MG63 (cell line): ENCODE measurements at regions not wholly inside any gene's neighbourhood (a gene's known extent, or its start where the extent isn't known, plus 50 kb on each side); places are given as distances from the start of the nearest gene placed in this dataset.

ENCODE experiments used
- DNase-seq: peaks from one replicate; pipeline ENCODE4 v3.0.0-alpha.2; 2020
- H3K27me3 ChIP-seq: fragments of 250-450 bp; sonication (Bioruptor Pico); 2 replicates; pipeline ENCODE4 v1.5.1; 2020; ENCODE audit warnings: mild to moderate bottlenecking, moderate library complexity
- H3K36me3 ChIP-seq: fragments of 250-450 bp; sonication (Bioruptor Pico); 2 replicates; pipeline ENCODE4 v1.5.1; 2020; ENCODE audit warnings: mild to moderate bottlenecking, moderate library complexity
- H3K4me3 ChIP-seq: fragments of 250-450 bp; sonication (Bioruptor Pico); 2 replicates; pipeline ENCODE4 v1.5.1; 2020; ENCODE audit warnings: mild to moderate bottlenecking, moderate library complexity
- H3K9me3 ChIP-seq: fragments of 250-450 bp; sonication (Bioruptor Pico); 2 replicates; pipeline ENCODE4 v1.5.1; 2020; ENCODE audit warnings: mild to moderate bottlenecking, moderate library complexity

GRCh38 chr2:192283450-192283849 is 88.7 kb upstream of the TMEFF2 start:
- H3K4me3 ChIP-seq, result no peak overlapping the region
- no peak for DNase-seq
- H3K9me3 ChIP-seq, result no peaks in the 10 kb centered on the region
- no peaks in the 10 kb centered on the region for H3K36me3 ChIP-seq
- H3K27me3 ChIP-seq, result no peaks in the 10 kb centered on the region

DNA sequence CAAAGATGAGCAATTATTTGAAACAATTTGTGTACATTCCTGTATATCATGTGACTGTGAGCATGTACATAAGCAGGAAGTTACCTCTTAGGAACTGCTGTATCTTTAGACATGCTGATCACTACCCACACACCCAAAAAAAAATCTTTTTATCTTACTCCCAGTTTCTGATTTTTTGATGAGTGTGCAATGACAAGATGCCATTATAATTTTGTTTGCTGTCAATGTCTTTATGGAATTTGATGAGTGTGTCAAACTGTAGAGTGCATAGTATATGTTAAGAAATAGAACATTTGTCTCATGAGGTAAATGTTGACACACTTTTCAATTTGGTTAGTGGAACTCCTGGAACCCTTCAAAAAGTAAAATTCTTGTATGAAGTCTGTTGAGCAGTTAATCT is 84.0 kb upstream of the TMEFF2 start:
- Histone ChIP-seq H3K4me3 (no peak overlapping the region), H3K36me3 (no peaks in the 10 kb centered on the region), H3K27me3 (no peaks in the 10 kb centered on the region), H3K9me3 (no peaks in the 10 kb centered on the region; the same call in 1 of the 2 replicates)
- no peak for DNase-seq

GRCh38 chr2:192277494-192278109 is 82.9 kb upstream of the TMEFF2 start:
- Histone ChIP-seq H3K4me3 (no peak overlapping the region), H3K27me3 (no peaks in the 10 kb centered on the region), H3K9me3 (no peaks in the 10 kb centered on the region; the same call in 1 of the 2 replicates), H3K36me3 (no peaks in the 10 kb centered on the region)
- DNase-seq, result no peak

- DNase-seq, result no peak
- no peaks in the 10 kb centered on the region for H3K36me3 ChIP-seq
- H3K9me3 ChIP-seq, result no peaks in the 10 kb centered on the region; the same call in 1 of the 2 replicates
- no peaks in the 10 kb centered on the region for H3K27me3 ChIP-seq
- no peak overlapping the region for H3K4me3 ChIP-seq
Measured at GRCh38 chr2:192275632-192276031, 80.9 kb upstream of the TMEFF2 start.

- H3K27me3 ChIP-seq, result no peaks in the 10 kb centered on the region
- no peak for DNase-seq
- H3K36me3 ChIP-seq, result no peaks in the 10 kb centered on the region
- H3K9me3 ChIP-seq, result no peaks in the 10 kb centered on the region
- no peak overlapping the region for H3K4me3 ChIP-seq
Measured at GRCh38 chr2:192267484-192267883, 72.8 kb upstream of the TMEFF2 start.

DNA sequence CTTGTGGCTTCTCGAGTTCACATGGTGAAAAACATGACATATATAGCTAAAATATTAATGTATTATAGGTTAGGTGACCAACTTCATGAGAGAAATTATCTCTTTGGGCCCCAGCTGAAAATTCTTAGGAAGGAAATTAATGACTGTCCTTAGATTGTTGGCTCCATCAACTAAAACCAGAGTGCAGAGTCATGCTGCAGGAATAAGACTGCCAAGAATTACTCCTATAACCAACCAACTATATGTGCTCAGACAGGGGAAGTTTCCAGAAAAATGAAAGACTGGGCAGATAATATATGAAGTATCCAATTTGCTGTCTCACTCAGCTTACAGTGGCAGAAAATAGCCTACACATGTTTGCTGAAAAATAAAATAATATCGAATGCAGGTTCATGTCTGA is 71.0 kb upstream of the TMEFF2 start:
- H3K36me3 ChIP-seq, result no peaks in the 10 kb centered on the region
- no peaks in the 10 kb centered on the region for H3K27me3 ChIP-seq
- no peak overlapping the region for H3K4me3 ChIP-seq
- DNase-seq, result no peak
- H3K9me3 ChIP-seq, result no peaks in the 10 kb centered on the region

GRCh38 chr2:192254444-192254843 is 59.7 kb upstream of the TMEFF2 start:
- no peaks in the 10 kb centered on the region for H3K36me3 ChIP-seq

DNA sequence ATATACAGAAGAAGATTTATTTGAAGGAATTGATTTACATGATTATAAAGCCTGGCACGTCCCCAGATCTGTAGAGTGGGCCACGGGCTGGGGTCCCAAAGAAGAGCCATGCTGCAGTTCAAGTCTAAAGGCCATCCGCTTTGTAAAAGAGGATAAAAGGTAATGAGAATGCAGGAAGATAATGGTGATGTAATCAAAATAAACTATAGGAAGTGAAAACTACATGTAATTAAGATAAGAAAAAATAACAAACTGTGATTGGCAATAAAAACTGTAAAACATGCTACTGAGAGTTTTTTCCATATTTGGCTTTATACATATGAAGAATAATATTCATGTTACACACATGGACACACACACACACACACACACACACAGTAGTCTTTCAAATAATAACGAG is 59.0 kb upstream of the TMEFF2 start:
- Histone ChIP-seq H3K36me3 (no peaks in the 10 kb centered on the region), H3K9me3 (no peaks in the 10 kb centered on the region), H3K4me3 (no peak overlapping the region), H3K27me3 (no peaks in the 10 kb centered on the region)
- no peak for DNase-seq

More at GRCh38 chr2:192254444-192254843, 59.7 kb upstream of the TMEFF2 start:
- H3K4me3 ChIP-seq, result no peak overlapping the region
- no peaks in the 10 kb centered on the region for H3K27me3 ChIP-seq
- no peaks in the 10 kb centered on the region for H3K9me3 ChIP-seq
- DNase-seq, result no peak

- DNase-seq, result no peak
- Histone ChIP-seq H3K4me3 (no peak overlapping the region), H3K9me3 (peaks cover 2% of the 10 kb centered on the region; the same call in 1 of the 2 replicates), H3K27me3 (no peaks in the 10 kb centered on the region), H3K36me3 (no peaks in the 10 kb centered on the region)
Measured at GRCh38 chr2:192250961-192251360, 56.2 kb upstream of the TMEFF2 start.

GRCh38 chr2:192247456-192247855 is 52.7 kb upstream of the TMEFF2 start:
- Histone ChIP-seq H3K9me3 (peaks cover 2% of the 10 kb centered on the region; the same call in 1 of the 2 replicates), H3K27me3 (no peaks in the 10 kb centered on the region), H3K4me3 (no peak overlapping the region), H3K36me3 (no peaks in the 10 kb centered on the region)
- DNase-seq, result no peak

GRCh38 chr2:192246297-192246696 is 51.6 kb upstream of the TMEFF2 start:
- H3K4me3 ChIP-seq, result no peak overlapping the region
- no peaks in the 10 kb centered on the region for H3K36me3 ChIP-seq
- no peak for DNase-seq
- peaks cover 2% of the 10 kb centered on the region; the same call in 1 of the 2 replicates for H3K9me3 ChIP-seq
- no peaks in the 10 kb centered on the region for H3K27me3 ChIP-seq

- DNase-seq, result peak; percentile 22
- peaks cover 2% of the 10 kb centered on the region; the same call in 1 of the 2 replicates for H3K9me3 ChIP-seq
- no peaks in the 10 kb centered on the region for H3K27me3 ChIP-seq
- H3K4me3 ChIP-seq, result no peak overlapping the region
- H3K36me3 ChIP-seq, result no peaks in the 10 kb centered on the region
Measured at GRCh38 chr2:192245329-192245728, 50.6 kb upstream of the TMEFF2 start.
